ENCODE measurements at regions not wholly inside any gene's neighbourhood (a gene's known extent, or its start where the extent isn't known, plus 50 kb on each side); places are given as distances from the start of the nearest gene placed in this dataset.

DNA sequence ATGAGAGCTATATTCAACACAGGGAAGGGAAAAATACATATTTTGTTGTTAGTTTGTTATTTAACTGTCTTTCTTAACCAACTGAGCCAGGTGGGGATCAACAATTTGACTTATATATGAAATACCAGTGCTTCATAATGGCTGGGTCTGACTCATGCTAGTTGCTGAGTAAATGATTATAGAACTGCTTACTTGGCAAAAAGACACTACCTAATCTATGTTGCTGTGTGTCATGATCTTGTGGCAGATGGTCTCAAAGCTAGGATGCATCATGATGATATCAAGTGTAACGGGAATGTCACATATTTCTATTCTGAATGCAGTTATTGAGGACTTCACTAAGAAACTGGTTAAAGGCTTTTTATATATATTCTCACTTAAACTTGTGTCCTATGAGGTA, 727.4 kb upstream of the SLITRK1 start:
- H3K36me3 ChIP-seq: no peaks in the 10 kb centered on the region
- peaks cover 6 to 20% of the 10 kb centered on the region in 2 donors for H3K4me1 ChIP-seq (ENCODE audit: control insufficient read depth in 1 of 2, low read depth in 2 of 2)
- ATAC-seq (ENCODE audit: insufficient number of reproducible peaks, low FRiP score, low read depth) (no peak), DNase-seq (ENCODE audit: low spot score) (no peak)
- no peaks in the 10 kb centered on the region for H3K27me3 ChIP-seq (replicated peaks; ENCODE audit: insufficient read depth)
- H3K4me3 ChIP-seq: no peak overlapping the region
- no peaks in the 10 kb centered on the region for H3K9me3 ChIP-seq
- TF ChIP-seq, protein P1, sequence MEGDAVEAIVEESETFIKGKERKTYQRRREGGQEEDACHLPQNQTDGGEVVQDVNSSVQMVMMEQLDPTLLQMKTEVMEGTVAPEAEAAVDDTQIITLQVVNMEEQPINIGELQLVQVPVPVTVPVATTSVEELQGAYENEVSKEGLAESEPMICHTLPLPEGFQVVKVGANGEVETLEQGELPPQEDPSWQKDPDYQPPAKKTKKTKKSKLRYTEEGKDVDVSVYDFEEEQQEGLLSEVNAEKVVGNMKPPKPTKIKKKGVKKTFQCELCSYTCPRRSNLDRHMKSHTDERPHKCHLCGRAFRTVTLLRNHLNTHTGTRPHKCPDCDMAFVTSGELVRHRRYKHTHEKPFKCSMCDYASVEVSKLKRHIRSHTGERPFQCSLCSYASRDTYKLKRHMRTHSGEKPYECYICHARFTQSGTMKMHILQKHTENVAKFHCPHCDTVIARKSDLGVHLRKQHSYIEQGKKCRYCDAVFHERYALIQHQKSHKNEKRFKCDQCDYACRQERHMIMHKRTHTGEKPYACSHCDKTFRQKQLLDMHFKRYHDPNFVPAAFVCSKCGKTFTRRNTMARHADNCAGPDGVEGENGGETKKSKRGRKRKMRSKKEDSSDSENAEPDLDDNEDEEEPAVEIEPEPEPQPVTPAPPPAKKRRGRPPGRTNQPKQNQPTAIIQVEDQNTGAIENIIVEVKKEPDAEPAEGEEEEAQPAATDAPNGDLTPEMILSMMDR (IDR thresholded peaks at IDR 0.05): no peak
- H3K27ac ChIP-seq: no peak overlapping the region

DNA sequence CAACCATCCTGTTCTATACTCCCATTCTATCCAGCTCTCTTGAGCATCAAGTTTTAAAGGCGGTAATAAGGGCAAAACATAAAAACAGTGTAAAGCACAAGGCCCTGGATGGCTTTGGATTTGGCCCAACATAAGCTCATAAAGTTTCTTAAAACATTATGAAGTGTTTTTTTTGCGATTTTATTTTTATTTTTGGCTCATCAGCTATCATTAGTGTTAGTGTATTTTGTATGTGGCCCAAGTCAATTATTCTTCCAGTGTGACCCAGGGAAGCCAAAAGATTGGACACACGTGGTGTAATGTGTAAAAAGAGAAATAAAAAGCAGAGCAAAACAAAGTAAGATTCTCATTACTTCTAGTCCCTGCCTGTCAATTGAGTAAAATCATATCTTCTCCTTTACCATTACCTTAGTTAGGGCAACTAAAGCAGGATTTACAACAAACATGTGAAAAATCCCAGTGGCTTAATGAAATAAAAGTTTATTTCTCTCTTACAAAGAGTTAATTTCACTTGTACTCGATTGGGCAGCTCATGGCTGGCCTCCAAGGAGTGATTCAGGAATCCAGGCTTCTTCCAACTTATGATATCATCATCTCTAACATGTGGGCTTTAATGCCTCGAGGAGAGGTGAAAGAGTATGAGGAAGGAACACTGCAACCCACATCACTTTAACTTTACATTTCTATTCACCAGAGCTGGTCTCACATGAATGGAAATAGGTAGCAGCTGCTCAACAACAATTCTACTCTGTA, 725.2 kb upstream of the SLITRK1 start:
- DNase-seq (ENCODE audit: low spot score): peak; percentile 6
- peak; percentile 50 for ATAC-seq (ENCODE audit: insufficient number of reproducible peaks, low FRiP score, low read depth)
- H3K4me3 ChIP-seq: no peak overlapping the region

DNA sequence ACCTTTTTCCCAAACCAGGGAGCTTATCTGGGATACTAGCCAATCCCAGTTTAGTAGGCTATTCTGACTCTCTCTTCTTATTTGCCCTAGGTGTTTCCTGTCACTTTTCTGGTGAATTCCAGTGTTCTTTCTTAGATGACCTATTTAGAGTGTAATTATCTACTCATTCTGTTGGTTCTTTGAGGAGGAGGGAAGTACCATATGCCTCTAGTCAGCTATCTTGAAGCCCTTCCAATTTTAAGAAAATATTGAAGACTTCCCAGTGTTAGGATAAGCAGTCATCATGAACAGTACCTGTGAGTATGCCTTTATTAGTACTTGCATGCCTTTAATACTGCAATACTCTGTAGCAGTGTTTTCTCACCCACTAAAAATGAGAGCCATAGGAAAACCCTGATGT, 724.3 kb upstream of the SLITRK1 start:
- H3K27me3 ChIP-seq (replicated peaks; ENCODE audit: insufficient read depth): no peaks in the 10 kb centered on the region
- no peak overlapping the region for H3K4me3 ChIP-seq
- peaks cover 6 to 20% of the 10 kb centered on the region in 2 donors for H3K4me1 ChIP-seq (ENCODE audit: control insufficient read depth in 1 of 2, low read depth in 2 of 2)
- no peaks in the 10 kb centered on the region for H3K36me3 ChIP-seq
- no peak for ATAC-seq (ENCODE audit: insufficient number of reproducible peaks, low FRiP score, low read depth)
- TF ChIP-seq, protein P1 (IDR thresholded peaks at IDR 0.05): no peak
- H3K27ac ChIP-seq: no peak overlapping the region
- no peaks in the 10 kb centered on the region for H3K9me3 ChIP-seq
- DNase-seq (ENCODE audit: low spot score): no peak

More for the DNA sequence above, 725.2 kb upstream of the SLITRK1 start:
- Histone ChIP-seq H3K27ac (peak overlapping the region; percentile 15 to 47), H3K36me3 (no peaks in the 10 kb centered on the region), H3K4me1 (ENCODE audit: control insufficient read depth in 1 of 2, low read depth in 2 of 2) (peaks cover 6 to 20% of the 10 kb centered on the region in 2 donors), H3K9me3 (no peaks in the 10 kb centered on the region), H3K27me3 (replicated peaks; ENCODE audit: insufficient read depth) (no peaks in the 10 kb centered on the region)
- TF ChIP-seq, protein P1 (IDR thresholded peaks at IDR 0.05): no peak

DNA sequence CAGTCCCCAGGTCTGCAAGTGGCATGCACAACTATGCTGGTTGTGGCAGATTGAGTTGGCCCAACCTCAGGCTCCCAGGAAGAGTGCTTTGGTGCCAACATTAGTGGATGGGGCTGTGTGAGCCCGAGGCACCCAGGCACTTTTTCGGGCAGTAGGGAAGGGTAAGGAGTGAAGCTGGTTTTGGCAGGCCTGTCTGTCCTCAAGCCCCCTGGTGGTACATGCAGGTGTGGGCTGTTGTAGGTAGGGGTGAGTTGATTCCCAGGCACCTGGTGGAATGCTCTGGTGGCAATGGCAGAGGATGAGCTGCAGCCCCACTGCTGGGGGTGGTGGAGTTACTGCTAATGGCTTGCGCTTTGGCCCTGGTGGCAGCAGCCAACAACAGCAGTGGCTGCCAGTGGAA, 723.7 kb upstream of the SLITRK1 start:
- TF ChIP-seq, protein P1 (IDR thresholded peaks at IDR 0.05): no peak
- H3K36me3 ChIP-seq: no peaks in the 10 kb centered on the region
- H3K4me3 ChIP-seq: no peak overlapping the region
- ATAC-seq (ENCODE audit: insufficient number of reproducible peaks, low FRiP score, low read depth) (no peak), DNase-seq (ENCODE audit: low spot score) (no peak)
- H3K4me1 ChIP-seq (ENCODE audit: control insufficient read depth in 1 of 2, low read depth in 2 of 2): peaks cover 6 to 20% of the 10 kb centered on the region in 2 donors
- H3K27me3 ChIP-seq (replicated peaks; ENCODE audit: insufficient read depth): no peaks in the 10 kb centered on the region
- no peak overlapping the region for H3K27ac ChIP-seq
- H3K9me3 ChIP-seq: no peaks in the 10 kb centered on the region

DNA sequence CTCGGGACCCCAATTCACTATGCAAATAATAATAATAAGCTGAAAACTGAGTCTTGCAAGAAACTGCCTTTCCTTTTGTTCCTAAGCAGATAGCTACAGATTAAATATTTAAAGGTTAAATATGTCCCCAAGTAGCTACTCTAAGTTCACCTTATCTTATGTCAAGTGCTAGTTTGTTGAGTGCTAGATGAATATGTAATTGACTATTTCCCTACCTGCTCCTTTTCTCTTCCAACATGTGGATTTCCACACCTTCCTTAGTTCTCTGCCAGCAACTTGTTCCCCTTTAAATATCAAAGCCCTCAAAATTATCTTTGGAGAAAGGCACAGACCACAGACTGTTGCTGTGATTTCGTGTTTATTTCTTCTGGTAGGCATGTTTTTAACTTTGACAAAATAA, 709.2 kb upstream of the SLITRK1 start:
- Histone ChIP-seq H3K4me1 (ENCODE audit: control insufficient read depth in 1 of 2, low read depth in 2 of 2) (no peaks in the 10 kb centered on the region), H3K27ac (no peak overlapping the region), H3K4me3 (no peak overlapping the region), H3K9me3 (no peaks in the 10 kb centered on the region), H3K27me3 (replicated peaks; ENCODE audit: insufficient read depth) (no peaks in the 10 kb centered on the region), H3K36me3 (no peaks in the 10 kb centered on the region)
- ATAC-seq (ENCODE audit: insufficient number of reproducible peaks, low FRiP score, low read depth) (no peak), DNase-seq (ENCODE audit: low spot score) (no peak)
- TF ChIP-seq, protein P1 (IDR thresholded peaks at IDR 0.05): no peak
